HEK293 (cell line): ENCODE measurements at regions not wholly inside any gene's neighbourhood (a gene's known extent, or its start where the extent isn't known, plus 50 kb on each side); places are given as distances from the start of the nearest gene placed in this dataset.

Source experiments
- REST ChIP-seq: fragments of 450-650 bp; formaldehyde crosslinking; IDR thresholded peaks from 2 replicates; pipeline ENCODE4 v1.5.1; 2016; ENCODE audit warnings: missing biosample characterization, missing genetic modification characterization
- ZBTB7A ChIP-seq: fragments of 450-650 bp; formaldehyde crosslinking; IDR thresholded peaks from 2 replicates; pipeline ENCODE4 v1.5.1; 2016; ENCODE audit warnings: low read depth, missing biosample characterization, missing genetic modification characterization
- ZNF211 ChIP-seq: fragments of 450-650 bp; formaldehyde crosslinking; IDR thresholded peaks from 2 replicates; pipeline ENCODE4 v1.5.1; 2016; ENCODE audit warnings: low read depth, missing biosample characterization, missing genetic modification characterization
- ZNF623 ChIP-seq: fragments of 450-650 bp; formaldehyde crosslinking; IDR thresholded peaks from 2 replicates; pipeline ENCODE4 v1.5.1; 2016; ENCODE audit warnings: missing biosample characterization, missing genetic modification characterization
- ZNF707 ChIP-seq: fragments of 450-650 bp; formaldehyde crosslinking; IDR thresholded peaks from 2 replicates; pipeline ENCODE4 v1.5.1; 2016; ENCODE audit warnings: missing biosample characterization, missing genetic modification characterization
- ZNF830 ChIP-seq: fragments of 450-650 bp; IDR thresholded peaks from 2 replicates; pipeline ENCODE4 v1.5.0; 2018; ENCODE audit warnings: missing biosample characterization, missing genetic modification characterization, low read depth, mild to moderate bottlenecking, moderate library complexity

GRCh38 chr1:58905126-58905490 is 121.3 kb upstream of the JUN start:
- TF ChIP-seq ZNF623 (tag by site-specific recombination) = no peak
- TF ChIP-seq ZNF211 = no peak
- no peak for TF ChIP-seq ZNF830 (tag by site-specific recombination)
- no peak for TF ChIP-seq ZNF707 (tag by site-specific recombination)
- no peak for TF ChIP-seq REST (tag by site-specific recombination)
- TF ChIP-seq ZBTB7A (tag by site-specific recombination) = no peak
